Right kidney (tissue), 1 donor: ENCODE measurements at regions not wholly inside any gene's neighbourhood (a gene's known extent, or its start where the extent isn't known, plus 50 kb on each side); places are given as distances from the start of the nearest gene placed in this dataset.

Source experiments
- DNase-seq: peaks from one replicate; pipeline ENCODE4 v3.0.0-alpha.2; 2016

GRCh38 chr7:155862123-155862892 is 50.0 kb upstream of the SHH start:
- DNase-seq: no peak
